GM12878 (cell line): ENCODE measurements at regions not wholly inside any gene's neighbourhood (a gene's known extent, or its start where the extent isn't known, plus 50 kb on each side); places are given as distances from the start of the nearest gene placed in this dataset.

Experiments
- CTCF ChIP-seq, 3 experiments: IDR thresholded peaks in 2 of 3; conservative IDR thresholded peaks in 1 of 3; 2 replicates each; pipeline ENCODE4 v1.5.1; 2011; ENCODE audit warnings: low read depth in 3 of 3, low read length in 3 of 3, mild to moderate bottlenecking in 3 of 3, control low read depth in 2 of 3, moderate library complexity in 2 of 3, inconsistent platforms in 1 of 3, mixed read lengths in 1 of 3; ENCODE audit not compliant: control insufficient read depth in 2 of 3, insufficient read depth in 1 of 3; ENCODE audit errors: extremely low read depth in 1 of 3
- EZH2 ChIP-seq: IDR thresholded peaks from 2 replicates; pipeline ENCODE4 v1.6.1; 2012; ENCODE audit warnings: low read depth, mild to moderate bottlenecking, control low read depth, inconsistent platforms, low read length, borderline replicate concordance; ENCODE audit not compliant: control insufficient read depth
- MTA3 ChIP-seq: IDR thresholded peaks from 2 replicates; pipeline ENCODE4 v1.6.1; 2012; ENCODE audit warnings: low read length, inconsistent platforms, borderline replicate concordance
- SIN3A ChIP-seq: IDR thresholded peaks from 2 replicates; pipeline ENCODE4 v1.6.1; 2012; ENCODE audit warnings: low read depth, low read length, improper control_type of control experiment
- TAF1 ChIP-seq: IDR thresholded peaks from 2 replicates; pipeline ENCODE4 v1.6.1; 2011; ENCODE audit warnings: mild to moderate bottlenecking, low read depth, low read length, borderline replicate concordance
- ZBED1 ChIP-seq: IDR thresholded peaks from 2 replicates; pipeline ENCODE4 v1.6.1; 2016; ENCODE audit warnings: borderline replicate concordance

GRCh38 chr4:122007016-122007415 is 55.2 kb upstream of the TRPC3 start:
- TF ChIP-seq MTA3: no peak
- no peak for TF ChIP-seq CTCF (IDR thresholded peaks at IDR 0.05 in 2 of 3, conservative IDR thresholded peaks at IDR 0.05 in 1 of 3; ENCODE audit: control insufficient read depth in 2 of 3, extremely low read depth in 1 of 3, insufficient read depth in 1 of 3, low read depth in 3 of 3, low read length in 3 of 3)
- no peak for TF ChIP-seq ZBED1
- no peak for TF ChIP-seq SIN3A
- no peak for TF ChIP-seq TAF1
- TF ChIP-seq EZH2: no peak
